ENCODE measurements at regions not wholly inside any gene's neighbourhood (a gene's known extent, or its start where the extent isn't known, plus 50 kb on each side); places are given as distances from the start of the nearest gene placed in this dataset.

- no peak for DNase-seq (ENCODE audit: low read depth in 4 of 4, low spot score in 3 of 4)
These were observed 51.8 kb upstream of the APCDD1L start for GRCh38 chr20:58566981-58567380.

- DNase-seq (ENCODE audit: low read depth in 4 of 4, low spot score in 3 of 4), result no peak
These were observed 50.4 kb upstream of the APCDD1L start for GRCh38 chr20:58565461-58566175.
